OCI-LY7 (cell line): ENCODE measurements at regions not wholly inside any gene's neighbourhood (a gene's known extent, or its start where the extent isn't known, plus 50 kb on each side); places are given as distances from the start of the nearest gene placed in this dataset.
"Not testable (repeated sequence)": the region's sequence is repeated elsewhere in the genome, so short reads cannot be mapped to it uniquely, and the experiment has no call there.

Experiments
- EZH2phosphoT487 ChIP-seq: fragments of 200-600 bp; sonication (generic); IDR thresholded peaks from 2 replicates; pipeline ENCODE4 v1.6.1; 2018; ENCODE audit warnings: low read depth, borderline replicate concordance, mild to moderate bottlenecking, mixed run types, antibody characterized with exemption, low read length, moderate library complexity, mixed read lengths
- TF ChIP-seq, protein P1 (sequence below): fragments of 200-600 bp; sonication (generic); conservative IDR thresholded peaks from 2 replicates; pipeline ENCODE4 v1.5.1; 2014; ENCODE audit warnings: mild to moderate bottlenecking, antibody characterized with exemption, low read length, moderate library complexity, mixed read lengths

DNA sequence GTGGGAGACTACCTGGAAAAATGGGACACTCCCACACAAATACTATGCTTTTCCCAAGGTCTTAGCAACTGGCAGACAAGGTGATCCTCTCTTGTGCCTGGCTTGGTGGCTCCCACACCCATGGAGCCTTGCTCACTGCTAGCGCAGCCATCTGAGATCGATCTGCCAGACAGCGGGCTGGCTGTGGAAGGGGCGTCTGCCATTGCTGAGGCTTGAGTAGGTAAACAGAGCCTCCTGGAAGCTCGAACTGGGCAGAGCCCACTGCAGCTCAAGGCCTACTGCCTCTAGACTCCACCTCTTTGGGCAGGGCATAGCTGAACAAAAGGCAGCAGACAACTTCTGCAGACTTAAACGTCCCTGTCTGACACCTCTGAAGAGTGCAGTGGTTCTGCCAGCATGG, 360.3 kb upstream of the EPHA3 start:
- TF ChIP-seq, protein P1, sequence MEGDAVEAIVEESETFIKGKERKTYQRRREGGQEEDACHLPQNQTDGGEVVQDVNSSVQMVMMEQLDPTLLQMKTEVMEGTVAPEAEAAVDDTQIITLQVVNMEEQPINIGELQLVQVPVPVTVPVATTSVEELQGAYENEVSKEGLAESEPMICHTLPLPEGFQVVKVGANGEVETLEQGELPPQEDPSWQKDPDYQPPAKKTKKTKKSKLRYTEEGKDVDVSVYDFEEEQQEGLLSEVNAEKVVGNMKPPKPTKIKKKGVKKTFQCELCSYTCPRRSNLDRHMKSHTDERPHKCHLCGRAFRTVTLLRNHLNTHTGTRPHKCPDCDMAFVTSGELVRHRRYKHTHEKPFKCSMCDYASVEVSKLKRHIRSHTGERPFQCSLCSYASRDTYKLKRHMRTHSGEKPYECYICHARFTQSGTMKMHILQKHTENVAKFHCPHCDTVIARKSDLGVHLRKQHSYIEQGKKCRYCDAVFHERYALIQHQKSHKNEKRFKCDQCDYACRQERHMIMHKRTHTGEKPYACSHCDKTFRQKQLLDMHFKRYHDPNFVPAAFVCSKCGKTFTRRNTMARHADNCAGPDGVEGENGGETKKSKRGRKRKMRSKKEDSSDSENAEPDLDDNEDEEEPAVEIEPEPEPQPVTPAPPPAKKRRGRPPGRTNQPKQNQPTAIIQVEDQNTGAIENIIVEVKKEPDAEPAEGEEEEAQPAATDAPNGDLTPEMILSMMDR: not testable (repeated sequence)
- TF ChIP-seq EZH2phosphoT487: not testable (repeated sequence)
